WERI-Rb-1 (cell line): ENCODE measurements at regions not wholly inside any gene's neighbourhood (a gene's known extent, or its start where the extent isn't known, plus 50 kb on each side); places are given as distances from the start of the nearest gene placed in this dataset.

Experiments used
- DNase-seq: peaks from one replicate; pipeline ENCODE4 v3.0.0-alpha.2; 2020
- H3K27ac ChIP-seq: fragments of 250-450 bp; sonication (Bioruptor Pico); 2 replicates; pipeline ENCODE4 v1.5.1; 2020; ENCODE audit warnings: mild to moderate bottlenecking, moderate library complexity
- H3K27me3 ChIP-seq: fragments of 250-450 bp; sonication (Bioruptor Pico); 2 replicates; pipeline ENCODE4 v1.5.1; 2021; ENCODE audit warnings: mild to moderate bottlenecking, low read depth, moderate library complexity; ENCODE audit not compliant: insufficient read depth, severe bottlenecking
- H3K36me3 ChIP-seq: fragments of 250-450 bp; sonication (Bioruptor Pico); 2 replicates; pipeline ENCODE4 v1.5.1; 2020; ENCODE audit warnings: mild to moderate bottlenecking, moderate library complexity
- H3K4me3 ChIP-seq: 2 replicates; pipeline ENCODE4 v1.5.1; 2011; ENCODE audit warnings: low read depth, mild to moderate bottlenecking, control low read depth, low read length
- H3K9me3 ChIP-seq: fragments of 250-450 bp; sonication (Bioruptor Pico); 2 replicates; pipeline ENCODE4 v1.5.1; 2021; ENCODE audit warnings: mild to moderate bottlenecking, moderate library complexity; ENCODE audit not compliant: severe bottlenecking
- CTCF ChIP-seq: IDR thresholded peaks from 2 replicates; pipeline ENCODE4 v1.5.1; 2011; ENCODE audit warnings: low read depth, mild to moderate bottlenecking, control low read depth, inconsistent platforms, low read length

- no peak overlapping the region for H3K4me3 ChIP-seq
- TF ChIP-seq CTCF: no peak
- H3K27me3 ChIP-seq: no peaks in the 10 kb centered on the region
- DNase-seq: no peak
- H3K36me3 ChIP-seq: no peaks in the 10 kb centered on the region
- no peak overlapping the region for H3K27ac ChIP-seq
- H3K9me3 ChIP-seq: no peaks in the 10 kb centered on the region
These were observed 1276.8 kb downstream of the UQCRFS1 start for GRCh38 chr19:27936139-27936538.

- no peak overlapping the region for H3K4me3 ChIP-seq
- no peak for TF ChIP-seq CTCF
- H3K27ac ChIP-seq: no peak overlapping the region
- H3K27me3 ChIP-seq: no peaks in the 10 kb centered on the region
- DNase-seq: no peak
- no peaks in the 10 kb centered on the region for H3K9me3 ChIP-seq
- H3K36me3 ChIP-seq: no peaks in the 10 kb centered on the region
These were observed 1277.3 kb downstream of the UQCRFS1 start for GRCh38 chr19:27935669-27936068.

- Histone ChIP-seq H3K27ac (peak overlapping the region; percentile 27; the same call in 1 of the 2 replicates), H3K36me3 (no peaks in the 10 kb centered on the region), H3K9me3 (no peaks in the 10 kb centered on the region), H3K4me3 (no peak overlapping the region), H3K27me3 (no peaks in the 10 kb centered on the region)
- DNase-seq: peak; percentile 50
- TF ChIP-seq CTCF: no peak
These were observed 1283.6 kb downstream of the UQCRFS1 start for GRCh38 chr19:27929399-27929798.

GRCh38 chr19:27925202-27925601, 1287.7 kb downstream of the UQCRFS1 start:
- Histone ChIP-seq H3K36me3 (no peaks in the 10 kb centered on the region), H3K27ac (no peak overlapping the region), H3K9me3 (no peaks in the 10 kb centered on the region), H3K27me3 (no peaks in the 10 kb centered on the region), H3K4me3 (no peak overlapping the region)
- no peak for TF ChIP-seq CTCF
- no peak for DNase-seq

GRCh38 chr19:27922970-27923369, 1290.0 kb downstream of the UQCRFS1 start:
- H3K27me3 ChIP-seq: no peaks in the 10 kb centered on the region
- TF ChIP-seq CTCF: no peak
- no peaks in the 10 kb centered on the region for H3K9me3 ChIP-seq
- no peaks in the 10 kb centered on the region for H3K36me3 ChIP-seq
- DNase-seq: no peak
- no peak overlapping the region for H3K27ac ChIP-seq
- H3K4me3 ChIP-seq: no peak overlapping the region

- Histone ChIP-seq H3K36me3 (no peaks in the 10 kb centered on the region), H3K27ac (no peak overlapping the region), H3K4me3 (no peak overlapping the region), H3K27me3 (no peaks in the 10 kb centered on the region), H3K9me3 (no peaks in the 10 kb centered on the region)
- TF ChIP-seq CTCF: no peak
- no peak for DNase-seq
These were observed 1292.2 kb downstream of the UQCRFS1 start for GRCh38 chr19:27920774-27921173.
